A673 (cell line): ENCODE measurements at regions not wholly inside any gene's neighbourhood (a gene's known extent, or its start where the extent isn't known, plus 50 kb on each side); places are given as distances from the start of the nearest gene placed in this dataset.

ENCODE experiments used
- CTCF ChIP-seq: fragments of 300-800, 200-600 bp; sonication (generic); conservative IDR thresholded peaks from 2 replicates; pipeline ENCODE4 v1.5.1; 2017; ENCODE audit warnings: low read depth, mild to moderate bottlenecking, antibody characterized with exemption, low read length, moderate library complexity, mixed read lengths
- EZH2 ChIP-seq: fragments of 200-600 bp; sonication (generic); IDR thresholded peaks from 2 replicates; pipeline ENCODE4 v1.6.1; 2017; ENCODE audit warnings: borderline replicate concordance, low read depth, mild to moderate bottlenecking, mixed read lengths, antibody characterized with exemption, low read length; ENCODE audit not compliant: poor library complexity, severe bottlenecking

- TF ChIP-seq CTCF (no peak), EZH2 (no peak)
Measured at GRCh38 chr6:2581011-2581410, 169.7 kb downstream of the MYLK4 start.
